Body of pancreas (tissue), 4 donors: ENCODE measurements at regions not wholly inside any gene's neighbourhood (a gene's known extent, or its start where the extent isn't known, plus 50 kb on each side); places are given as distances from the start of the nearest gene placed in this dataset.
"Not testable (repeated sequence)": the region's sequence is repeated elsewhere in the genome, so short reads cannot be mapped to it uniquely, and the experiment has no call there.

Experiments used
- POLR2A ChIP-seq, 3 donors: fragments of 450-650 bp; IDR thresholded peaks; one replicate each; pipeline ENCODE4 v1.6.1; 2016; ENCODE audit warnings: antibody characterized with exemption in 3 of 3, mild to moderate bottlenecking in 2 of 3
- TF ChIP-seq, protein P1 (sequence below), 7 experiments: fragments of 450-650 bp in 4 of 7; fragments of 200-600 bp in 3 of 7; sonication (generic) in 3 of 7; IDR thresholded peaks; one replicate each; pipeline ENCODE4 v1.5.1; 2016 to 2019; ENCODE audit warnings: antibody characterized with exemption in 7 of 7

DNA sequence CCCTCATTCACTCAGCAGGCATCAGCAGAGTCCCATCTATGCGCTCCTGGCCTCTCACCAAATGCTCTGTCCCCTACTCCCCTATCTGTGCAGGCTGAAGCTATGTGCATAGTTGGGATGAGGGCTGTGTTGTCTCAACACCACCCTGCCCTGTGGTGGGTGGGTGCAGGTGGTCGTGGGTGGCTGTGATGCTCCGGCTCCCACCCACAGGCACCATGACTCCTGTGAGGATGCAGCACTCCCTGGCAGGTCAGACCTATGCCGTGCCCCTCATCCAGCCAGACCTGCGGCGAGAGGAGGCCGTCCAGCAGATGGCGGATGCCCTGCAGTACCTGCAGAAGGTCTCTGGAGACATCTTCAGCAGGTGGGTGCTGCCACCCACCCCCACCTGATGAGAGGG, 153.9 kb downstream of the OR4F15 start:
- TF ChIP-seq POLR2A (IDR thresholded peaks at IDR 0.05): not testable (repeated sequence)
- TF ChIP-seq, protein P1, sequence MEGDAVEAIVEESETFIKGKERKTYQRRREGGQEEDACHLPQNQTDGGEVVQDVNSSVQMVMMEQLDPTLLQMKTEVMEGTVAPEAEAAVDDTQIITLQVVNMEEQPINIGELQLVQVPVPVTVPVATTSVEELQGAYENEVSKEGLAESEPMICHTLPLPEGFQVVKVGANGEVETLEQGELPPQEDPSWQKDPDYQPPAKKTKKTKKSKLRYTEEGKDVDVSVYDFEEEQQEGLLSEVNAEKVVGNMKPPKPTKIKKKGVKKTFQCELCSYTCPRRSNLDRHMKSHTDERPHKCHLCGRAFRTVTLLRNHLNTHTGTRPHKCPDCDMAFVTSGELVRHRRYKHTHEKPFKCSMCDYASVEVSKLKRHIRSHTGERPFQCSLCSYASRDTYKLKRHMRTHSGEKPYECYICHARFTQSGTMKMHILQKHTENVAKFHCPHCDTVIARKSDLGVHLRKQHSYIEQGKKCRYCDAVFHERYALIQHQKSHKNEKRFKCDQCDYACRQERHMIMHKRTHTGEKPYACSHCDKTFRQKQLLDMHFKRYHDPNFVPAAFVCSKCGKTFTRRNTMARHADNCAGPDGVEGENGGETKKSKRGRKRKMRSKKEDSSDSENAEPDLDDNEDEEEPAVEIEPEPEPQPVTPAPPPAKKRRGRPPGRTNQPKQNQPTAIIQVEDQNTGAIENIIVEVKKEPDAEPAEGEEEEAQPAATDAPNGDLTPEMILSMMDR (IDR thresholded peaks at IDR 0.05): not testable (repeated sequence)
